ENCODE measurements at regions not wholly inside any gene's neighbourhood (a gene's known extent, or its start where the extent isn't known, plus 50 kb on each side); places are given as distances from the start of the nearest gene placed in this dataset.

DNA sequence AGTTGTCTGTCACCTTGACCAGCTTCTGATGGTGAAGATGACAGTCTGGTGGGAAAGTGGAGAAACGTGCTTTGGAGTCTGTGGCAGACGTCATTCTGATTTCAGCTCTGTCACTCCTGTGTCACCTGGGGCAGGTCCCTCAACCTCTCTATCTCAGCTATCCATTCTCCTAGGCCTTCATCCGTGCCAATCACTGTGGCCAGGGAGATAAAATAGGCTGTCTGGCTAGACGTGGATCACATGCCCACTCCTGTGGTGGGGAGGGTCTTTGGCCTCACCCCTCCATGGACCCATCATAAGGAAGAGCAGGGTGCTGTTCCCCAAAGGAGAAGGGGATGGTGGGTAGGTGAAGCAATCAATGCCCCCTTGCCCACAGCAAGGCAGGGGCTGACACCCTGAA lies 140.3 kb downstream of the ACTL8 start:
- Mint-ChIP-seq H3K4me1 (no peaks in the 10 kb centered on the region), H3K9me3 (peaks cover 3% of the 10 kb centered on the region), H3K27me3 (ENCODE audit: insufficient read depth) (peaks cover 39% of the 10 kb centered on the region), H3K36me3 (ENCODE audit: low read depth) (no peaks in the 10 kb centered on the region), H3K27ac (no peak overlapping the region), H3K4me3 (no peak overlapping the region)
- H3K27me3 ChIP-seq (ENCODE audit: control insufficient read depth, insufficient read depth, low read length, poor library complexity, severe bottlenecking): peaks cover 27% of the 10 kb centered on the region
- no peaks in the 10 kb centered on the region for H3K9me3 ChIP-seq (ENCODE audit: control insufficient read depth, low read length)
- no peak overlapping the region for H3K4me3 ChIP-seq (ENCODE audit: low read length)
- H3K4me1 ChIP-seq (ENCODE audit: control insufficient read depth, insufficient read depth, low read length): no peaks in the 10 kb centered on the region
- no peak for TF ChIP-seq CTCF (conservative IDR thresholded peaks at IDR 0.05)
- no peak overlapping the region for H3K9ac ChIP-seq (ENCODE audit: extremely low read depth, low read length, poor library complexity, severe bottlenecking)
- no peak for DNase-seq
- 80 to 92% methylated on average over 2 to 4 of the region's 4 CpGs for WGBS, 2 experiments (ENCODE audit: insufficient coverage in 1 of 2, insufficient read length in 1 of 2)
- H3K27ac ChIP-seq (ENCODE audit: low read depth, low read length): no peak overlapping the region
- no peaks in the 10 kb centered on the region for H3K36me3 ChIP-seq (ENCODE audit: control insufficient read depth, insufficient read depth, low read length)

DNA sequence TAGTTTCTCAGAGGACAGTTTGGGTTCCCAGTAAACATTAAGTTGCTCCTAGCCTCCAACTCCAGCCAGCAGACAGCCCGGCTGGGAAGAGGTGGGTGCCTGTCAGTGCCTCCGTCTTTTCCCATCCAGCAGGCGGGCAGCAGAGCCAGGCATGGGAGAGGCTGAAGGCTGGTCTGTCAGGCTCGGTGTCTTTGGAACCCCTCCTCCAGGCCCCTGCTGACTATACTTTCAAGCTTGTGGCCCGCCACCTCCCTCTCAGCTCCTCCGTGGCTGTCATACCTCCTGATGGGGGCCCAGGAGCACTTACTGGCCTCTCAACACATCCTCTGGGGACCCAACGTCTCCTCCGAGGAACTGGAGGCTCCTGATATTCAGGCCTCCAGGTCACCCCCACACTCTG lies 140.9 kb downstream of the ACTL8 start:
- no peaks in the 10 kb centered on the region for H3K4me1 ChIP-seq (ENCODE audit: control insufficient read depth, insufficient read depth, low read length)
- no peak for TF ChIP-seq CTCF (conservative IDR thresholded peaks at IDR 0.05)
- H3K36me3 ChIP-seq (ENCODE audit: control insufficient read depth, insufficient read depth, low read length): no peaks in the 10 kb centered on the region
- Mint-ChIP-seq H3K4me3 (no peak overlapping the region), H3K27me3 (ENCODE audit: insufficient read depth) (peaks cover 36% of the 10 kb centered on the region), H3K27ac (no peak overlapping the region), H3K4me1 (no peaks in the 10 kb centered on the region), H3K36me3 (ENCODE audit: low read depth) (no peaks in the 10 kb centered on the region), H3K9me3 (peaks cover 3% of the 10 kb centered on the region)
- H3K27ac ChIP-seq (ENCODE audit: low read depth, low read length): no peak overlapping the region
- DNase-seq: peak; percentile 36
- no peak overlapping the region for H3K9ac ChIP-seq (ENCODE audit: extremely low read depth, low read length, poor library complexity, severe bottlenecking)
- 85 to 93% methylated on average over 7 to 8 of the region's 8 CpGs for WGBS, 2 experiments (ENCODE audit: insufficient coverage in 1 of 2, insufficient read length in 1 of 2)
- peaks cover 33% of the 10 kb centered on the region for H3K27me3 ChIP-seq (ENCODE audit: control insufficient read depth, insufficient read depth, low read length, poor library complexity, severe bottlenecking)
- H3K4me3 ChIP-seq (ENCODE audit: low read length): no peak overlapping the region
- H3K9me3 ChIP-seq (ENCODE audit: control insufficient read depth, low read length): no peaks in the 10 kb centered on the region

DNA sequence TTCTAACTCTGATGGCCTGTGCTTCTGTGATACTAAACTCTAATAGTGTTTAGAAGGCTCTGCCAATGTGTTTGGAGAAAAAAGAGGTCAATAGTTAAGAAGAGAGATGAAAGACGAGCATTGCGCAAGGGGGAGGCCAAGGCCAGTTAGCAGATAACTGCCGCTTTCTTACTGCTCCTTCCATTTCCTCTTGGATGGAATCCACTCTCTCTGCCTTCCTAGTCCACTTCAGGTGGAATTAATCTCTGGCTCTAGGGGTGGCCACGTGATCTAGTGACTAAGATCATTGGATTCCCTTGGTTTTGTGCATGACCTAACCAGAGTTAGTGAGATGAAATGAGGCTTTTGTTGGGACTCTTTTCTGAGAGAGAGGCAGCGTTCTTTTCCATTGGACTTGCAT lies 148.3 kb downstream of the ACTL8 start:
- H3K9ac ChIP-seq (ENCODE audit: extremely low read depth, low read length, poor library complexity, severe bottlenecking): no peak overlapping the region
- no peaks in the 10 kb centered on the region for H3K36me3 Mint-ChIP-seq (ENCODE audit: low read depth)
- no peak for TF ChIP-seq CTCF (conservative IDR thresholded peaks at IDR 0.05)
- peaks cover 3% of the 10 kb centered on the region for H3K9me3 Mint-ChIP-seq
- peaks cover 59% of the 10 kb centered on the region for H3K27me3 Mint-ChIP-seq (ENCODE audit: insufficient read depth)
- no peak overlapping the region for H3K4me3 Mint-ChIP-seq
- no peak overlapping the region for H3K27ac ChIP-seq (ENCODE audit: low read depth, low read length)
- peaks cover 62% of the 10 kb centered on the region for H3K27me3 ChIP-seq (ENCODE audit: control insufficient read depth, insufficient read depth, low read length, poor library complexity, severe bottlenecking)
- no peaks in the 10 kb centered on the region for H3K9me3 ChIP-seq (ENCODE audit: control insufficient read depth, low read length)
- H3K4me1 ChIP-seq (ENCODE audit: control insufficient read depth, insufficient read depth, low read length): no peaks in the 10 kb centered on the region
- no peak overlapping the region for H3K27ac Mint-ChIP-seq
- H3K4me1 Mint-ChIP-seq: no peaks in the 10 kb centered on the region
- 82 to 98% methylated on average over 4 to 5 of the region's 5 CpGs for WGBS, 2 experiments (ENCODE audit: insufficient coverage in 1 of 2, insufficient read length in 1 of 2)
- DNase-seq: no peak
- no peak overlapping the region for H3K4me3 ChIP-seq (ENCODE audit: low read length)
- no peaks in the 10 kb centered on the region for H3K36me3 ChIP-seq (ENCODE audit: control insufficient read depth, insufficient read depth, low read length)

Data from endodermal cell (in vitro differentiated cells).